HG03565 (cell line): ENCODE measurements at regions not wholly inside any gene's neighbourhood (a gene's known extent, or its start where the extent isn't known, plus 50 kb on each side); places are given as distances from the start of the nearest gene placed in this dataset.
A peak's percentile ranks its signal among the peaks of the same experiment; 100 is the strongest.

Experiments
- ATAC-seq: cut with Tn5 transposase; IDR thresholded peaks from one replicate; pipeline ENCODE4 v1.9.1; 2021; ENCODE audit warnings: mild to moderate bottlenecking, moderate library complexity; ENCODE audit not compliant: unreplicated experiment

DNA sequence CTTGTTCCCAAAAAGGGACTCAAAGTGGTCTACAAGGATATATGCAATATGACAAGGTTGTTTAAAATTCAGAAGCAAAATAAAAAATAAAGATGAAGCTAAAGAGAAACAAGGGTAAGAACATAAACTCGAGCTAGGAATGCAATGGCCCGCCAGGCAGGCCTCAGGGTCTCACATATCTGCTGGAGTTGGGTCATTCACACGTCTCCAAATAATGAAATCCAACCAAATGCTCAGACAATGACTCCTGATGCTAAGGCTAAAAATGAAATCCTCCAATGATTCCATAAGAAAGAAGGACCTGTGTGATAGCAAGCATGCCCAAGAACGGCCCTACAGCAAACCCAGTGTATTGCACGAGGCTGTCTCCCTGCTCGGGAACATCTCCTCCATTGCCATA is 153.3 kb upstream of the ETS2 start:
- ATAC-seq, result no peak

DNA sequence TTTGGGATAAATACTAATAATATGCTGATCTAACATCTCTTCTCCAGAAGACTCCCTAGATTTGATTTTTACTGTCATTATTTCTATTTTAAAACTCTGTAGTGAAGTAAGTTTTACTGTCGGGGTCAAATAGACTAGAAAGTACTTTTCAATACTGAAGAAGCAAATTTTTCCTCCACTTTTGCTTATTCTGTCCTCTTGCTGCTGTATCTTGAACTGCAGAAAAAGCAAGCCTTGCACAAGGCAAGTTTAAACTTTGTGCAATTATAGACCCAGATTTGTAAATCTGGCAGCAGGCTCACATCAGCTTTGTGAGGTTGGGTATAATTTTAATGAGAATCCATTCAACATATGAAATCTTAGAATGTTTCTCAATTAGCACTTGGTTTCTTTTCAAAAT is 151.1 kb upstream of the ETS2 start:
- no peak for ATAC-seq

DNA sequence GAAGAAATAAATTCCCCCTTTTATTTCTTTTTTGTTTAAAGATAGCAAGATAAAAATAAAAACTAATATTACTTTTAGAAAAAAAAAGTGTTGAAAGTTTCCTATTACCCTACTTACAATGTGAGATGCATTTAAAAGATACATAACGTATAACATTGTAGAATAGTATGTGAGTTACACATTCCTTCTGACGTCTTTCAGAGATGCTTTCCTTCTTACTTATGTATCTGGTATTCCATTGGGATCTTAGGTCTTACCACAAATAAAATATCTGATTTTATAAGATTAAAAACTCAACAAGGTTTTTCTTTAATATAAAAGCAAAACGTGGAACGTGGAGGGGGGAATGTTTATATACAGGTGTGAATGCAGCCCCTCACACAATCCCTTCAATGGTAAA is 147.2 kb upstream of the ETS2 start:
- no peak for ATAC-seq

DNA sequence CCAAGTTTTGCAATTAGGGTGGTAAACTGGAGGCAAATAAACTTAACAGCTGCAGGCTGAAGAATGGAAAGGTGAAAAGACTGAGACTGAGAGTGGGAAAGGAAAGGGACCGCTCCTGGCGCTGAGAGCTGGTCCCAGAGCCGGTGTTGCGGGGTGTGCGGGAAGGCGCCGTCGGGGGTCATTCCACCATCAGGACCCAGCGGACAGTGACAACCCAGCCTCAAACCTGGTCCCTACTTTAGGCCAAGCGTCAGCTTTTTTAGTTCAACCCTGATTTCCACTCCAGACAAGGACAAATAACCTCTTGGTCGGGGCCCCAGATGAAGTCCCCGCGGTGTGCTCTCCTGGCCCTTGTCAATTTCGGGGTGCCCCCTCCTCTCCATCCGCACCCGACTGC is 145.8 kb upstream of the ETS2 start:
- no peak for ATAC-seq

DNA sequence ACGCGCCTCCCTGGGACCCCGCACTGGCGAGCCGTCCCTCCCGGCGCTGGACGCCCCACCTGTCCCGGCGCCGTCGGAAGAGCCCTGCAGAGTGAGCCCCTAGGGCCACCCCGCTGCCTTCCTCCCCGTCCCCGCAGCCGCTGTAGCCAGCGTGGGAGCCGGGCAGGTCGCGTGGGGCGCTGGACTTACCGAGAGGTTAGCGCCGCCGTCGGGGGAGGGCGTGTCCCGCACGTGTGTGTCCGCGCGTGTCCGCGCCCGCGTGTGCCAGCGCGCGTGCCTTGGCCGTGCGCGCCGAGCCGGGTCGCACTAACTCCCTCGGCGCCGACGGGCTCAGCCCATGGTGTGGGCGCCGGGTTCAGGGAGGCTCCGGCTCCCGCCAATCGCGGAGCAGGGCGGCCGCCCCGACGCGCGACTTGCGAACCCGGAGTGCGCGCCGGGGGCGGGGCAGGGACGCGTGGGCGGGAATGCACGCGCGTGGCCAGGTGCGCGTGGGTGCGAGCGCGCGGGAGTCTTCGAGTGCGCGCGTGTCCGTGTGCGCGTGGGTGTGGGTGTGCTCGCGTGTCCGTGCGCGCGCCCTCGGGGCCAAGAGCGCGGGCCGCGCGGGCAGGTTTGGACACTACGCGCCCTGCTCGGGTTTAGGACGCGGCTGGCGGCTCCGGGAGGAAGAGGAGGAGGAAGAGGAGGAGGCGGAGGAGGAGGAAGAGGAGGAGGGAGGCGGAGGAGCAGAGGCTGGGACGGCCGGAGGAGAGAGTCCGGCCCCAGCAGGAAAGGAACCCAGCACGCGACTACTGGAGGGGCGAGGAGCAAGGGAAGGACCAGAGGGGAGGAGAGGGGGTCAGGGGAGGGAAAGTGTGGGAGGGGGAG is 145.2 kb upstream of the ETS2 start:
- ATAC-seq, result no peak

DNA sequence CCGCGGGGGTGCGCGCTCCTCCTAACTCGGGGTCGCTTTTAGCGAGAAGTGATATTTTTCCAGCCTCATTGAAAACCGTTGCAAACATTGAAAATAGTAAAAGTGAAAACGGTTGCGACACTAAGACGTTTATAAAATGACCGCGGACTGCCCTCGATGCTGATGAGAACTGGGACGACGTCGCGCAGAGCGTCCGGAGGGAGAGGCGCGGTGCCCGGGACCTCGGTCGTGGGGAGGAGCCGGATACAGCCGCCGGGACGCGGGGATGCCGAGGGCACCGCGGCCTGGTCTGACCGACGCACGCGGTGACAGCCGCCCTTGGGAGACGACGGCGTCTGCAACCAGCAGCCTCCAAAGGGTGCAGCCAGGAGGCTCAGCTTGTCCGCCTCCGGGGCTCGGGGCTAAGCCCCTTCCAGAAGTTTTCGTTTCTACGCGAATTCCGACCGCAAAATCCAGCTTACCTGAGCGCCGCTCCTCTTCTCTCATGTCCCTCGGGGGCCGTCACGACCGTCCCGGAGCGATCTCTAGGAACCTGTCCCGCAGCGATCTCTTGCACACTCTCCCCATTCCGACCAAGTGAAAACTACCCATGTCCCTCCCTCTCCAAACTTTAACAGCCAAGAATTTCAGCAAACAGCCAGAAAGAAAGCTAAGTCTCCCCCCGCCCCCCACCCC is 144.4 kb upstream of the ETS2 start:
- ATAC-seq, result no peak

DNA sequence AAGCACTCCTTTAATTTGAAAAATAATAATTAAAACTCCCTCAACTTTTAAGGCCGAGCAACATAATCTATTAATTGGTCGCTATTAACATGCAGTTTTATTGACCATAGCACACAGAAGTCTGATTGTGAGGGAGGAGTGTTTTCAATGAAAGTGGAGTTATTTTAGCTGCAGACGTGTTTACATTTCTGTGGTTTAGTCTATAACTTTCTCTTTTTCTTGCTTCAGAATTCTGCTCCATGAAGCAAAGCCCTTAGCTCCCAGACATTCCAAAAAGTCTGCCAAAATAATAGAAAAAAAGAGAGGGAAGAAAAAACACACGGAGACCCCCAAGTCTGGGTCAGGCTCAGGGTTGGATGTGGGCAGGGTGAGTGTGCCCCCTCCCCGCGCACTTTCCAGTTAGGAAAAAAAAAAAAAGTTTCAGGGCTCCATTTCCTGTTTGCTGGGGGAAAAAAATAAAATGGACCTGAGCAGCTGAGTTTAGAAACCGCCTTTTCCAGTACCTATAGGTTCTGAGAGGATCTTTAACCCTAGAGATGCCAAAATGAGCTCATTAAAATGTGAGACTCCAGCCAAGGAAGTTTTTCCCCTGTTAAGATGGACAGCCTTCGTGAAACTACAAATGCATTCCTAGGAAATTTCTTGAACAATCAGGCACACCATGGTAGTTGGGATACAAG is 143.7 kb upstream of the ETS2 start:
- ATAC-seq, result no peak

DNA sequence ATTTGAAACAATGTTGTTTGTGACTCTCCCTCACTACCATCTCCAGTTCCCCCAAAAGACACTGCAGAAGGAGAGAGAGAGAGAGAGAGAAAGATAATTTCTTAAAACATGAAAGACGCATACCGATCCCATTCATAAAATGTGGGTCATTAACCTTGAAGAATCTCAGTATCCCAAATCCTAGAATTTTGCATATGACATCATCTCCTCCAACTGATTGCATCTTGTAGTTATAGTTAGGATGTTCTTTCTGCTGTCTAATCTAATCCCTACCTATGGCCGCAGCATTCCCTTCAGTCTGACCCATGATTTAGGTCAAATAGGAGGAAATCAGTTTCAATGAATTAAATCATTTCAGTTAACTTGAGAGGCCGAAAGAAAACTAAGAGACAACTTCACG is 142.4 kb upstream of the ETS2 start:
- ATAC-seq, result no peak

DNA sequence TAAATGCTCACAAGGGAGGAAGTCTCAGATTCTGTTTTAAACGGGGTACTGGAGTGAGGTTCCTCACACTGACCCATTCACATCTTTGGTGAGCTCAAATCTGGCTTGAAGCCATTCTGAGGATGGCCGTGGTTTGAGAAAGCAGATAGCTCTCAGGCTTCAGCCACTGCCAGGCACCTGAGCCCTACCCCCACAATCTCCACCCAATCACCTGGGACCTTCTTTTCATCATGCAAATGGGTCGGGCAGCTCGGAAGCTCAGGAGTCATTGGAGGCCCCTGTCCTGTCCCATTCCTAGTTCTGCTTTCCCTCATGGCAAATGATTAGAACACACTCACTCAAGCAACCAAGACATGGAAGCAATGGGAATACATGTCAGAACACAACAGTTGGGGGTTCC is 141.4 kb upstream of the ETS2 start:
- ATAC-seq, result no peak

DNA sequence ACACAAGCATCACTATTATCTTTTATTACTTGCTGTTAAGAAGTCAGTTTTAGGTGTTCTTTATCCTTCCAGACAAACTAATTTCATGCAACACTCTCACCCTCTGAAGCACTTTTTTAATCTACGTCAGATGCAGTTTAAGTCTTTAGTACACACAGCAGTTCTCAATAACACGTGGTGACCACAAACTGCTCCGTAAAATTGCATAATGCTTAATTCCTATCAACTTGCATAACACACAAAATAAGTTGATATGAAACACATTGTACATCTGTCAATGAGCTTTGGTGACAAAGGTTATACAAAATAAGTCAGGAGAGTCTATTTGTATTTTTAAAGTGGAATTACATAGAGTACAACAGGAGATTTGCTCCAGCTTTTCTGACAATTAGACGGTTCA is 140.9 kb upstream of the ETS2 start:
- ATAC-seq, result no peak

DNA sequence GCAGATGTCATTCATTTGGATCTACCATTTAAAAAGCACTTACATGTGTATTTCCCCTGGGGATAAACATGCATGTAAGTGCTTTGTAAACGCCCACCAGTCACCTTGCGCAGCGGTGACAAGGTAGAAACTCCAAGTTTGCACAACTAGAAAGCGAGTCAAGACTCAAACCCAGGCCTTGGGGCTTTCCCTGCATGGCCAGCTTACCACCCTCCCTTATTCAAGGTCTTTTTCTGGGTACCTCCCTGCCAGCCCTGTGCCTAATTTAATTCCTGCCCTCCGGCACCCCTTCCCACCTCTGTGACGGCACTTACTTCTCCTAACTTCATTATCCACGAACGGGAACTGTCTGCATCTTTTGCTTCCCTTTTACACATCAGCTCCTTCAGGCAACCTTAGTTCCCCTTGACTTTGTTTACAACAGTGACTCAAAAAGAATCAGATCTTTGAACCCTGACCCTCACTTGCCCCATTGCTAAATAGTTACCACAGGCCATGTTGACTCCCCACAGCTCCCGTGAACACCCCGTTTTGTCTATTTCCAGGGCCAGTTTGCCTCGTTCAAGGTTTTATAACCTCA is 138.3 kb upstream of the ETS2 start:
- no peak for ATAC-seq

DNA sequence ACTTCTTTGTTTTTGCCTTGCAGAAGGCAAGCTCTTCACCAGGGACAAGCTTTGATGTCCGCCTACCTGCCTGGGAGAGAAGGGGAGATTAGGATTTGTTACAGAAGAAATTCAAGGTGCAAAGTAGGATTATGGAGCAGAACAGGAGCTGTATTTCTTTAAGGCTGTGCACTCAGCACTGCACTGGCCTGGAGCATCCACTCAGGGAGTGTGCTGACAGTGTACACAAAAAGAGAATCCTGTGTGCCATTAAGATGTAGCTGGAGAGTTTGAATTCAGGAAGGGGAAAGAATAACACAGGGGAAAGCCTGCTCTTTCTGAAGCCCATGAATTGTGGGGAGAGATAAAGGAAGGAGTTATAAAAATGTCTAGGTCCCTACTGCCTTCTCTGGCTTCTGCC is 137.7 kb upstream of the ETS2 start:
- ATAC-seq, result no peak

DNA sequence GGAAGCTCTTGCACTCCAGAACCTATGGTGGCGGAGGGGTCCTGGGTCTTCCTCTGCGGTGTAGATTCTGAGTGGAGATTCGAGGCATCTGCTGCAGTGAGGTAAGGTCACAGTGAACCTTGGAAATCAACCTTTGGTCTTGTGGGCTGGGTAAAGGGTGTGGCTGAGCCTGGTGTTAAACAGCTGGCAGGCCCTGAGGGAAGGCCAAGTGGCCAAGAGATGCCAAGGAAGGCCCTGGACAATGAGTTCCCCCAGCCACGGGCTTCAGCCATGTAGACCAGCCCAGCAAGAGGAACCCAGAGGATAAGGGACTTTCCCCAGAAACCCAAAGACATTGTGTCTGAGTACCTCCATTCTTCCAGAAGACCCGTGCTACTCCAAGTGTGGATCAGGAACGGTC is 137.2 kb upstream of the ETS2 start:
- ATAC-seq, result no peak

DNA sequence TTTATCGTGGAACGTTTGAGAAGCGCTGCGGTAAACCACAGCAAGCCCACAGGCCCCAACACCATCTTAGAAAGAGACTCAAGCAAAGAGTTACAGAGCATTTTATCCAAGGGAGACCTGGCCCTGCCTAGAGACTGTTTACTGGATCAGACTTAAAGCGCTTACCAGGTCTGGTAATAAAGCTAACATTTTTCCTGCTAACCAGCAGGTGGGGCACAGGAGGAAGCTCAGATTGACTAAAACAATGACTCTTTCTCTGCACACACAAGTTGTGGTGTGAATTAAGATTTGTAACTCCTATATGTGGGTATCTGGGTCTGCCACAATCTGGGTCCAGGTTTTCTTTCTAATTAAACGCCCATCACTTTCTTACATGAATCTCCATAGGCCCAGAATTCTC is 136.5 kb upstream of the ETS2 start:
- ATAC-seq, result no peak

DNA sequence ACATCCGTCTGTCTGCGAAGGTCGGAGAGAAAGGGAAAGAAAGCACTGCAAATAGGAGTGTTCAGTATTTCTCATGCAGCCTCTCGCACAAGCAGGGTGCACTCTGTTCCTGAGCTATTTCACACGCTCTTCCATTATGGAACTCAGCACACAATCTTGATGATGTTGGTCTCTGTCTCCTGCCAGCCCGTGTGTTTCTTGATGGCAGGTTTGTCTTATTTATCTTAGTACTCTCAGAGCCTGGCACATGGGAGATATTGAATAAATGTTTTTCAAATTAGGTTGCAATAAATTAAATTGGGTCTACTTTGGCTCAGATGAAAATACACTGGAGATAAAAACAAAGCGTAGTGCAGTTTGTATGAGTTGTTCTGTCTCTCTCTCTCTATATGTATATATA is 134.9 kb upstream of the ETS2 start:
- no peak for ATAC-seq

DNA sequence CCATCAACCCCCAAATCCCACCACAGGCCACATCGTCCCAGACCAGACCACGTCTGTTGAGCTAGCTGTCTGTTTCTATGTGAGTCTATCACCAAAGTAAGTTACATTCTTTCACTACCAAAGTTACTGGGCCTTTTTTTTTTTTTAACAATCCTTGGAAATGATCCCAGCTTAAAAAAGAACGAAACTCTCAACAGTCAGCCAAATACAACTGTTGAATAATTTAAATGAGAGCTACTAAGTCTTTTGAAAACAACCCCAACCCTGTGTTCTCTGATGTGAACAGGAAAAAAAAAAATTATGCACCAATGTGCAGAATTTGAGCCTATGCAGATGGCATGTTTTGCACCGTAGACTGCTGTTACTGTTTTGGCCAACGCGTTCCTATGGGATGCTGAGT is 134.0 kb upstream of the ETS2 start:
- ATAC-seq, result no peak

DNA sequence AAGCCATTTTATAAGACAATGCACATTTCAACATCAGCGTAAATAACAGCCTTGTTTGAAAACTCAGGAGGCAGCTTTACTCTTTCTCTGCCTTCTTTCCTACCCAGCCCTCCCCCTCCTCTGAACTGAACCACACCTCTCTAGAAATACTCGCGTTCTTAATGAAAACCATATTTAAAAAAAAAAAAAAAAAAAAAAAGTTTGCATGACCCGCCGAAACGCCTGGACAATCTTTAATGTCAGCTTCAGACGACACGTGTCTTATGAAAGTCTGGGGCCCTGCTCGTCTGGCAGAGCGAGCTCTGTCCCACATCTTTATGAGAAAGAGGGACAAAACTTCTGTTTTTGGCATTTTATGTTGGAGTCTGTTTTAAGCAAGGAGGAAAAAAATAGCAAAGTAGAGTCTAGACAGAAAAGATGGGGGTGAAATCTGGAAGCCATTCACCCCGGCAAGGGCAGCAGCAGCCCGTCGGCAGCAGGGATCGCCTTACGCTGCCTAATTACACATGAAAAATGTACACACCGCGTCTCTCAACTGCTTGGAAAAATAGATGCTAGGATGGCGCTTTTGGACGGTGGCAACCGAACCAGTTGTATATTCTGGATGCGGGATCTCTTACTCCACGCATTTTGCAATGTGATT is 130.4 kb upstream of the ETS2 start:
- ATAC-seq, result no peak

DNA sequence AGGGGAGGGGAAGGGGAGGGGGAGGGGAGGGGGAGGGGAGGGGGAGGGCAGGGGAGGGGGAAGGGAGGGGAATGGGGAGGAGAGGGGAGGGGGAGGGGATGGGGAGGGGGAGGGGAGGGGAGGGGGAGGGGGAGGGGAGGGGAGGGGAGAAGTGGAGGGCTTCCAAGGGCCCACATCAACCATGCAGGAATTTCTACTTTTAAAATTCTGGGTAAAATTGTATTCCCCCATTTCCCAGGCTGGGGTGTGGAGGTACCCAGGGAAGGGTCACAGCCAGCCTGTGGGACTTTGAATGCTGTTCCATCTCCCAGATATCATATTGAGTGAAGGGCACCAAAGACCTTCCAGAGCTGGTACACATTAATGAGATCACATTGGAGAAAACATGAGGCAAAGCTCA is 126.9 kb upstream of the ETS2 start:
- no peak for ATAC-seq

DNA sequence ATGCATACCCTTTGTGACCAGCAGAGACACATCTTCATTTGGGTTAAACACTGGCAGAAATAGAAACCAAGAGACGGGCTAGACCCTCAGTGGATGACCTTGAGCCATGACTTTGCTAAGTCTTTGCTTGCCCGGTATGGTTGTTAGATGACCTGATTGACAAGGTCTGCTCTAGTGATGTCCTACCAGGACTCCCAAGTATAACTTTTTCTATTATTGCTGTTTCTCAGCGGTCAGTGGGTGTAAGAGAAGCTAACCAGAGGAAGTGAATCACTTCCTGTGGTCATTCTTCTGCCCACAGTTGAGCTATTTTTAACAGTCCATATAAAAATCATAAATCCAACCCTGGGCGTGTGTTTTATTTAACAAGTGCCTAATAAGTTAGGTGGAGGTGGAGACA is 126.2 kb upstream of the ETS2 start:
- ATAC-seq, result peak; percentile 87

DNA sequence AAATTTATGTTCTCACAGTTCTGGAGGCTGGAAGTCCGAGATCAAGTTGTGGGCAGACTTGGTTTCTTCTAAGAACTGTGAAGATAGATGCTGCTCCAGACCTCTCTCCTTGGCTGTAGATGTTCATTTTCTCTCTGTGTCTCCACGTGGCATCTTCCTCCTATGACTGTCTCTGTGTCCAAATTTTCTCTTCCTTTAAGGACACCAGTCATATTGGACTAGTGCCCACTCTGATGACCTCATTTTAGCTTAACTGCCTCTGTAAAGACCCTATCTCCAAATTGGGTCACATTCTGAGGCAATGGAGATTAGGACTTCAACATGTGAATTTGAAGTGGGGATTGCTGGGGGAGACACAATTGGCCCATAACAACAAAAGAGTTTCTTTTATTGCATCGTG is 125.3 kb upstream of the ETS2 start:
- ATAC-seq, result no peak

DNA sequence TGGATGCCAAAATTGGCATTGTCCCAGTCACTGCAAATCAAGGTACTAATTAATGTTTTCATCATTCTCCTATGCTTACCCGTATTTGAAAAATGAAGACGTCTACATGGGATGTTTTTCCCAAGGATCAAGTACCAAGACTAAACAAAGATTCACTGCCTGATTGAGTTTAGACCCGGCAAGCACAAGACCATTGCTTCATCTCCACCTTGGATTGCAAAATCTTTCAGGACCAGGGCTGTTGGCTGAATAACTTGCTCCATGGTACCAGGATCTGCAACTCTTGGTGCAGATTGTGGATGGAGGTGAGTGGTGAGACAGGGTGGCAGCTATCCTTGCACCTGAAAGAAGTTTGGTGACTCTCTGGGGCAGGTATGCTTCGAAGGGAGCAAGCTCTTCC is 122.5 kb upstream of the ETS2 start:
- ATAC-seq, result no peak
